Choroid plexus epithelial cell (primary cell): ENCODE measurements at regions not wholly inside any gene's neighbourhood (a gene's known extent, or its start where the extent isn't known, plus 50 kb on each side); places are given as distances from the start of the nearest gene placed in this dataset.

ENCODE experiments used
- DNase-seq: peaks from one replicate; pipeline ENCODE4 v3.0.0-alpha.2; 2010; ENCODE audit warnings: low read depth
- H3K4me3 ChIP-seq: 2 replicates; pipeline ENCODE4 v1.5.1; 2011; ENCODE audit warnings: low read depth, mild to moderate bottlenecking, control low read depth, low read length, moderate library complexity
- CTCF ChIP-seq: conservative IDR thresholded peaks from 2 replicates; pipeline ENCODE4 v1.5.1; 2011; ENCODE audit warnings: low read depth, mild to moderate bottlenecking, control low read depth, inconsistent platforms, low read length, moderate library complexity

- H3K4me3 ChIP-seq, result no peak overlapping the region
- no peak for DNase-seq
- TF ChIP-seq CTCF, result no peak
These were observed 189.0 kb upstream of the SOX1 start for GRCh38 chr13:111877906-111878305.

GRCh38 chr13:111879719-111880118 is 187.2 kb upstream of the SOX1 start:
- TF ChIP-seq CTCF, result no peak
- no peak for DNase-seq
- H3K4me3 ChIP-seq, result no peak overlapping the region

- TF ChIP-seq CTCF, result no peak
- no peak overlapping the region for H3K4me3 ChIP-seq
- no peak for DNase-seq
These were observed 186.8 kb upstream of the SOX1 start for GRCh38 chr13:111880185-111880584.

GRCh38 chr13:111881700-111882099 is 185.2 kb upstream of the SOX1 start:
- TF ChIP-seq CTCF, result no peak
- DNase-seq, result no peak
- no peak overlapping the region for H3K4me3 ChIP-seq

- no peak for TF ChIP-seq CTCF
- DNase-seq, result no peak
- H3K4me3 ChIP-seq, result no peak overlapping the region
These were observed 184.6 kb upstream of the SOX1 start for GRCh38 chr13:111882351-111882750.

- no peak for TF ChIP-seq CTCF
- no peak overlapping the region for H3K4me3 ChIP-seq
- DNase-seq, result no peak
These were observed 183.2 kb upstream of the SOX1 start for GRCh38 chr13:111883571-111884343.
